ENCODE measurements at regions not wholly inside any gene's neighbourhood (a gene's known extent, or its start where the extent isn't known, plus 50 kb on each side); places are given as distances from the start of the nearest gene placed in this dataset.

GRCh38 chr10:10517866-10518265 lies 499.8 kb upstream of the CELF2 start:
- no peak overlapping the region for H4K91ac ChIP-seq (ENCODE audit: insufficient read depth, low read depth, low read length)
- H2AK9ac ChIP-seq (replicated peaks; ENCODE audit: low read depth, low read length, poor library complexity), result no peak overlapping the region
- H3K79me1 ChIP-seq (ENCODE audit: low read depth in 1 of 2, low read length in 2 of 2), result no peaks in the 10 kb centered on the region
- no peak overlapping the region for H3K4me3 ChIP-seq (ENCODE audit: insufficient read depth, low read depth, low read length)
- no peak overlapping the region; the same call in 1 of the 2 replicates for H2BK120ac ChIP-seq (ENCODE audit: low read depth, low read length)
- TF ChIP-seq RAD21 (IDR thresholded peaks at IDR 0.05; ENCODE audit: low read length), result no peak
- no peak for TF ChIP-seq SMC3 (IDR thresholded peaks at IDR 0.05; ENCODE audit: low read depth, low read length)
- no peak for TF ChIP-seq FOS (IDR thresholded peaks at IDR 0.05; ENCODE audit: low read depth, low read length)
- no peak for TF ChIP-seq MAFK (IDR thresholded peaks at IDR 0.05; ENCODE audit: low read depth, low read length)
- TF ChIP-seq RFX5 (IDR thresholded peaks at IDR 0.05; ENCODE audit: low read depth, low read length), result no peak
- TF ChIP-seq MXI1 (IDR thresholded peaks at IDR 0.05; ENCODE audit: borderline replicate concordance, low read depth, low read length), result no peak
- no peaks in the 10 kb centered on the region for H3K36me3 ChIP-seq (ENCODE audit: control insufficient read depth, insufficient read depth, low read length)
- 0 out of 2 replicates have a peak overlapping the region, but pooled peaks have one; percentile 49 for H2BK20ac ChIP-seq (ENCODE audit: low read depth, low read length)
- H3K4ac ChIP-seq (ENCODE audit: low read depth, low read length), result no peak overlapping the region
- no peak overlapping the region for H4K5ac ChIP-seq (ENCODE audit: low read depth, low read length)
- no peaks in the 10 kb centered on the region for H3K27me3 ChIP-seq (ENCODE audit: control insufficient read depth, insufficient read depth, low read length)
- no peaks in the 10 kb centered on the region for H3K9me3 ChIP-seq (ENCODE audit: control insufficient read depth, insufficient read depth, low read length)
- H3K9me1 ChIP-seq (ENCODE audit: insufficient read depth, low read length), result no peaks in the 10 kb centered on the region; the same call in 1 of the 2 replicates
- no peak overlapping the region for H4K8ac ChIP-seq (ENCODE audit: low read depth in 2 of 2, low read length in 2 of 2)
- 0 out of 2 replicates have a peak overlapping the region, but pooled peaks have one; percentile 38 for H2AK5ac ChIP-seq (ENCODE audit: low read depth, low read length)
- H2AFZ ChIP-seq (replicated peaks; ENCODE audit: low read length, poor library complexity), result no peak overlapping the region
- H2BK15ac ChIP-seq (ENCODE audit: low read depth, low read length), result peak overlapping the region; percentile 29; the same call in 1 of the 3 replicates
- DNase-seq (no peak), ATAC-seq (ENCODE audit: low read depth) (no peak)
- H3K27ac ChIP-seq (ENCODE audit: insufficient read depth, low read length), result no peak overlapping the region
- in situ Hi-C loops (cut with MboI; ENCODE audit: low sequenced_read_pairs) (no loop called here), dilution Hi-C loops (cut with HindIII; ENCODE audit: low sequenced_read_pairs, unreplicated experiment) (no loop called here), intact Hi-C loops (cut with micrococcal nuclease) (no loop called here)
- H3K18ac ChIP-seq (ENCODE audit: low read depth, low read length), result no peak overlapping the region
- H3K56ac ChIP-seq (ENCODE audit: extremely low read depth, insufficient read depth, low read length), result no peak overlapping the region
- WGBS, 2 experiments (ENCODE audit: extremely low coverage in 2 of 2, insufficient read length in 1 of 2), result 26% methylated on average over 2 of the region's 4 CpGs; no CpG with 5 or more reads in 1 of the 2 experiments
- peaks cover 3% of the 10 kb centered on the region for H3K4me1 ChIP-seq (ENCODE audit: control insufficient read depth, insufficient read depth, low read length)
- no peaks in the 10 kb centered on the region for H4K20me1 ChIP-seq (ENCODE audit: insufficient read depth, low read length)
- H2BK5ac ChIP-seq (ENCODE audit: low read depth, low read length, poor library complexity, severe bottlenecking), result no peak overlapping the region
- H3K14ac ChIP-seq (replicated peaks; ENCODE audit: low read depth, low read length), result no peak overlapping the region
- POLR2A ChIA-PET (ENCODE audit: unreplicated experiment), result no interaction called here
- H3K4me2 ChIP-seq (ENCODE audit: low read depth, low read length), result no peak overlapping the region
- H3K23ac ChIP-seq (ENCODE audit: low read depth, low read length), result no peak overlapping the region
- CTCF ChIA-PET, result interaction anchor here (0.6 kb wide), 1 partner anchor 183 kb away, joined by 3 read pairs; no protein-coding TSS in a partner anchor
- BruUV-seq (replicated peaks), result no TSS peak
- no peak overlapping the region for H3K9ac ChIP-seq (ENCODE audit: low read depth, low read length)

Measured in IMR-90 (cell line).